Activated T-helper 2 cell treated with anti-CD3 and anti-CD28 coated beads, Interferon-gamma antibody, Interleukin-2, Interleukin-4, amounts not matched to agents 10 μg/mL and 5 μg/mL and 100 μg/mL, durations not matched to agents 14 hours and 24 hours and 36 hours (primary cell): ENCODE measurements at regions not wholly inside any gene's neighbourhood (a gene's known extent, or its start where the extent isn't known, plus 50 kb on each side); places are given as distances from the start of the nearest gene placed in this dataset.

Experiments
- DNase-seq: peaks from one replicate; pipeline ENCODE4 v3.0.0; 2021; ENCODE audit warnings: low spot score
- H3K27ac Mint-ChIP-seq: one replicate; pipeline ENCODE4 v1.8.0; 2021; ENCODE audit warnings: mixed read lengths
- H3K27me3 Mint-ChIP-seq: one replicate; pipeline ENCODE4 v1.8.0; 2021; ENCODE audit warnings: low read depth, mixed read lengths
- H3K36me3 Mint-ChIP-seq: one replicate; pipeline ENCODE4 v1.8.0; 2021; ENCODE audit warnings: low read depth, mixed read lengths
- H3K4me1 Mint-ChIP-seq: one replicate; pipeline ENCODE4 v1.8.0; 2021; ENCODE audit warnings: low read depth, mixed read lengths
- H3K4me3 Mint-ChIP-seq: one replicate; pipeline ENCODE4 v1.8.0; 2021; ENCODE audit warnings: low read depth, mild to moderate bottlenecking, moderate library complexity, mixed read lengths
- H3K9me3 Mint-ChIP-seq: one replicate; pipeline ENCODE4 v1.8.0; 2021; ENCODE audit warnings: mixed read lengths
- intact Hi-C: fragments of 100-400 bp; cut with micrococcal nuclease; formaldehyde crosslinking; loops from one replicate; pipeline ENCODE4 v1.15.1; 2023

DNA sequence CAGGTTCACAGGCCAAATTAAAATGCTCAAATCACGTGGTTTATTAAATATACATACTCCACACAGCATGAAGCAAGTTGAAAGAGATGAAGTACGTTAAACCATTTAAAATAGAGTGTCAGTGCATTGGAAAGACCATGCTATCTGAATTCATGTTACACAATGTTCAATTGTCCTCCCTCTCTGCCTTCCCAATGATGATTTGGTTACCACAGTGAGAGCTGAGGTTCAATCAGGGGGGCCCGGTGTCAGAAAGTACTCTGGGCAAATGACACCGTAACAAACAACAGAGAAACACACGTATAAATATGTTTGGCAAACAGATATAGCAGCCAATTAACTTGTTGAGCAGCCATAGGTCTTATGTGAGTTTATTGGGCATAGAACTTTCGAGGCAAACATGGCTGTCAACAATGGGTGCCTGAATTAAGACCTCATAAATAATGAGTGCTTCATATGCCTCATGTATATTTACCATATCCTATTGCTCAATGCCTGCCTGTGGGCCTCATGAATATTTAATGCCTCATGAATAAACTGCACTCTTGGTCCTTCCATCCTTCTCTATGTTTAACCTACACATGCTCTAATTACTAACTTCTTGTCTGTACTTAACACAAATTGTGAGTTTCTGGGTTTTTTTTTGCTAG is 641.5 kb downstream of the PLOD2 start:
- peaks cover 4% of the 10 kb centered on the region for H3K9me3 Mint-ChIP-seq
- H3K27ac Mint-ChIP-seq: no peak overlapping the region
- no peak overlapping the region for H3K4me3 Mint-ChIP-seq
- DNase-seq: no peak
- intact Hi-C loops: no loop called here
- H3K36me3 Mint-ChIP-seq: no peaks in the 10 kb centered on the region
- H3K4me1 Mint-ChIP-seq: no peaks in the 10 kb centered on the region
- H3K27me3 Mint-ChIP-seq: no peaks in the 10 kb centered on the region

DNA sequence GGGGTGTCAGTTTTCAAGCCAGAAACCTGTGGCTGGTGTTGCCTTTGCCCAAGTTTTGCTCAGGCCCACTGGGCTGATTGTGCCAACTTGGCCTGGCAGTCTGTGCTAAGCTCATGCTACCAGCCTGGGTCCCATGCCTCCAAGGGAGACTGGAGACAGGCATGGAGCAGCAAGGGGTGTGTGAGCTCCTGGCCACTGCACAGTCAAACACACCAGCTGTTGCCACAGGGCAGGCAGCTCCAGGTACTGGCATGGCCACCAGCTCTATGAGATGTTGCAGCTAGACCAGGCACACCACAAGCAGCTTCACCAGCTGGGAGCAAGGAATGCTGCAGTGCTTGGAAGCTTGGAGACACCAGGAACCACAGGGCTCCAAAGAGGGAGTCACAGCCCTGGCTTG is 638.8 kb downstream of the PLOD2 start:
- H3K36me3 Mint-ChIP-seq: no peaks in the 10 kb centered on the region
- H3K9me3 Mint-ChIP-seq: peaks cover 4% of the 10 kb centered on the region
- no peaks in the 10 kb centered on the region for H3K27me3 Mint-ChIP-seq
- no peaks in the 10 kb centered on the region for H3K4me1 Mint-ChIP-seq
- intact Hi-C loops: no loop called here
- no peak overlapping the region for H3K27ac Mint-ChIP-seq
- no peak for DNase-seq
- no peak overlapping the region for H3K4me3 Mint-ChIP-seq

DNA sequence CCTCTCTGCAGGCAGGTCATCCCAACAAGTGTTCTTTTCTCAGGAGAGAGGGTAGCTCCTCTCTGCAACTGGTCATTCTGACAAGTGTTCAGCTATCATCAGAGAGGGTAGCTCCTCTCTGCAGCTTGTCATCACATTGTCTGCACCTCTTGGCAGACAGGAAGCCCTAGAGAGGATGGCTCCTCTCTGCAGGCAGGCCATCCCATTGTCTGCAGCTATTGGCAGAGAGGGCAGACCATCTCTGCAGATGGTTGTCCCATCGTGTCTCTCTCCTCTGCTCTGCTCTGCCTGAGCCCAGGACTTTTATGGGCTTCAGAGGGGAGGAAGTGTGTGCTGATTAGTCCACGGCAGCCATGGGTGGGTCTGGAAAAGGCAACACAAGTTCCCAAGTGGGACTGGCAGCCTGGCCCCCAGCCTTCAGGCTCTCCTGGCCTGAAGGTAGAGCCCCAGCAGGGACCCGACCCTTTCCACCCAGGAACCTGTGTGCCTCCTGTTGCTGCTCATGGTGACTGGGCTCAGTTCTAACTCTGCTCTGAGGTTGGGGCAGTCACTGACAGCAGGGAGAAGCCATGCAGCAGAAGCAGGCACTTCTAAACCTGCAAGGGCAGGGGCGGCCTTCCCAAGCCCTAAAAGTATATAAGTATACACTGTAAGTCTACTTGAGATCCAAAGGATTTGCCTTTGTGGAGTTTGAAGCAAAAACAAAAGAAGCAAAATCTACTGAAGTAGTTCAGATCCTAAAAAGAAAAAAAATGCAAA is 637.9 kb downstream of the PLOD2 start:
- Mint-ChIP-seq H3K27me3 (no peaks in the 10 kb centered on the region), H3K9me3 (peaks cover 4% of the 10 kb centered on the region), H3K27ac (no peak overlapping the region), H3K36me3 (no peaks in the 10 kb centered on the region), H3K4me1 (no peaks in the 10 kb centered on the region), H3K4me3 (no peak overlapping the region)
- DNase-seq: no peak
- intact Hi-C loops: no loop called here

GRCh38 chr3:145531548-145531947 is 629.4 kb downstream of the PLOD2 start:
- Mint-ChIP-seq H3K9me3 (no peaks in the 10 kb centered on the region), H3K27ac (no peak overlapping the region), H3K36me3 (no peaks in the 10 kb centered on the region), H3K4me3 (no peak overlapping the region), H3K27me3 (no peaks in the 10 kb centered on the region), H3K4me1 (no peaks in the 10 kb centered on the region)
- intact Hi-C loops: no loop called here
- no peak for DNase-seq

GRCh38 chr3:145533696-145534095 is 627.3 kb downstream of the PLOD2 start:
- no peaks in the 10 kb centered on the region for H3K36me3 Mint-ChIP-seq
- intact Hi-C loops: no loop called here
- H3K4me3 Mint-ChIP-seq: no peak overlapping the region
- H3K4me1 Mint-ChIP-seq: no peaks in the 10 kb centered on the region
- no peaks in the 10 kb centered on the region for H3K9me3 Mint-ChIP-seq
- no peak overlapping the region for H3K27ac Mint-ChIP-seq
- no peak for DNase-seq
- H3K27me3 Mint-ChIP-seq: no peaks in the 10 kb centered on the region

GRCh38 chr3:145536461-145536860 is 624.5 kb downstream of the PLOD2 start:
- intact Hi-C loops: no loop called here
- H3K4me3 Mint-ChIP-seq: no peak overlapping the region
- peaks cover 3% of the 10 kb centered on the region for H3K9me3 Mint-ChIP-seq
- H3K4me1 Mint-ChIP-seq: no peaks in the 10 kb centered on the region
- DNase-seq: no peak
- H3K27me3 Mint-ChIP-seq: no peaks in the 10 kb centered on the region
- H3K36me3 Mint-ChIP-seq: no peaks in the 10 kb centered on the region
- H3K27ac Mint-ChIP-seq: no peak overlapping the region

GRCh38 chr3:145550522-145550921 is 610.5 kb downstream of the PLOD2 start:
- no peaks in the 10 kb centered on the region for H3K27me3 Mint-ChIP-seq
- H3K9me3 Mint-ChIP-seq: peaks cover 40% of the 10 kb centered on the region
- no peak for DNase-seq
- intact Hi-C loops: no loop called here
- no peak overlapping the region for H3K4me3 Mint-ChIP-seq
- H3K27ac Mint-ChIP-seq: no peak overlapping the region
- H3K36me3 Mint-ChIP-seq: no peaks in the 10 kb centered on the region
- H3K4me1 Mint-ChIP-seq: no peaks in the 10 kb centered on the region

GRCh38 chr3:145557405-145557804 is 603.6 kb downstream of the PLOD2 start:
- intact Hi-C loops: no loop called here
- DNase-seq: no peak
- Mint-ChIP-seq H3K4me3 (no peak overlapping the region), H3K9me3 (peaks cover 32% of the 10 kb centered on the region), H3K27me3 (no peaks in the 10 kb centered on the region), H3K36me3 (no peaks in the 10 kb centered on the region), H3K4me1 (no peaks in the 10 kb centered on the region), H3K27ac (no peak overlapping the region)

GRCh38 chr3:145578471-145578870 is 582.5 kb downstream of the PLOD2 start:
- Mint-ChIP-seq H3K36me3 (no peaks in the 10 kb centered on the region), H3K4me1 (no peaks in the 10 kb centered on the region), H3K4me3 (no peak overlapping the region), H3K9me3 (peaks cover 10% of the 10 kb centered on the region), H3K27ac (no peak overlapping the region), H3K27me3 (no peaks in the 10 kb centered on the region)
- no peak for DNase-seq
- intact Hi-C loops: no loop called here

DNA sequence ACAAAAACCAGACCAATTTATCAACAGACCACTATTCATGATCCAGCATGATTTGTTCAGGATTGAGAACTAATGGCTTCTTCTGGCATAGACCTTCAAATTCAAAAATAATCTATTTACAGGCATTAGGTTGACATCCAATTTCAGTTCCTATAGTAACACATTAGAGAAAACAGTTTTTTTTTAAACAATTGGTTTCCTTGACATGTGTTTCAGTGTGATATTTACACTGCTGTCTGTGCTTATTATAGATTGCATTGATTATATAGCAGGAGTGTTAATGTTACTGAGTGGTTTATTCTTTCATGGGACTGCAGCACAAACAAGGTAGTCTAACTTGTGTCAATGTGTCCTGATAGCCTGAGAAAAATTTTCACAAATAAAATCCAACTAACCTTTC is 579.3 kb downstream of the PLOD2 start:
- Mint-ChIP-seq H3K4me1 (no peaks in the 10 kb centered on the region), H3K27me3 (no peaks in the 10 kb centered on the region), H3K27ac (no peak overlapping the region), H3K9me3 (peaks cover 10% of the 10 kb centered on the region), H3K4me3 (no peak overlapping the region), H3K36me3 (no peaks in the 10 kb centered on the region)
- DNase-seq: no peak
- intact Hi-C loops: no loop called here

DNA sequence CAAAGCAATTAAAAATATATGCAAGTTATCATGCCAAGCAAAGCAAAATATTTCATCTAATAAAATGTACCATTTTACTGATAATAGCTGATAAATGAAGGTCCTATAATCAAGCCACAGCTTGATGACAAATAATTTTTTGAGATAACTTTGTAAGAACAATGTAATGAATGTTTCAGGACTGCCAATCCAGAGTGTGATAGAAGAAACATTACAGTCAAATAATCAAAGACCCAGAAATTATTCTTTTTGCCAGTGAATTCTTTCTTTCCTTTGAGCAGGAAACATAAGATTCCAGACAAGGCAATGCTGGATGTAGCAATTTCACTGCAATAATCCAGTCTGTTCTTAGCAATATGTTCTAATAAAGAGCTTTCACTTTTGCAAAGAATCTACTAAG is 556.1 kb downstream of the PLOD2 start:
- Mint-ChIP-seq H3K9me3 (peaks cover 9% of the 10 kb centered on the region), H3K4me1 (no peaks in the 10 kb centered on the region), H3K27ac (no peak overlapping the region), H3K27me3 (no peaks in the 10 kb centered on the region), H3K4me3 (no peak overlapping the region), H3K36me3 (no peaks in the 10 kb centered on the region)
- intact Hi-C loops: no loop called here
- DNase-seq: no peak

DNA sequence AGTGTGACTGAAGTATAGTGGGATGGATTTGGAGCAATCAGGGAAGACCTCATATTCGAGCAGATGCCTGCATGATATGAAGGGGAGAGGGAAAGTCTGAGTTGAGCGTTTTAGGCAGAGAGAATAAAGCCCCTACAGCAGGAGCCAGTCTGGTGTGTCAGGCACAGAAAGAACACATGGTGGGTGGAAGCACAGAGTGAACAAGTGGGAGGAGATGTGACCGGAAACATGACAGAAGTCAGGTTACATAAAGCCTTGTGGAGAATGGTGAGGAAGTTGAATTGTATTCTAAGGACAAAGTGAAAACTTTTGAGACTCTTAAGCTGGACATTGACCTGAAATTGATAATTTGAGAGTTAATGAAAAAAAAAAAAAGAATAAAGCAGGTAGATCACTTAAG is 541.0 kb downstream of the PLOD2 start:
- Mint-ChIP-seq H3K4me3 (no peak overlapping the region), H3K4me1 (no peaks in the 10 kb centered on the region), H3K27ac (no peak overlapping the region), H3K27me3 (no peaks in the 10 kb centered on the region), H3K36me3 (no peaks in the 10 kb centered on the region), H3K9me3 (peaks cover 32% of the 10 kb centered on the region)
- intact Hi-C loops: no loop called here
- no peak for DNase-seq

GRCh38 chr3:145620486-145620885 is 540.5 kb downstream of the PLOD2 start:
- no peak for DNase-seq
- H3K9me3 Mint-ChIP-seq: peaks cover 28% of the 10 kb centered on the region

More at GRCh38 chr3:145620486-145620885, 540.5 kb downstream of the PLOD2 start:
- intact Hi-C loops: no loop called here
- Mint-ChIP-seq H3K27me3 (no peaks in the 10 kb centered on the region), H3K4me1 (no peaks in the 10 kb centered on the region), H3K27ac (no peak overlapping the region), H3K4me3 (no peak overlapping the region), H3K36me3 (no peaks in the 10 kb centered on the region)
